Esophagus squamous epithelium (tissue), 4 donors: ENCODE measurements at regions not wholly inside any gene's neighbourhood (a gene's known extent, or its start where the extent isn't known, plus 50 kb on each side); places are given as distances from the start of the nearest gene placed in this dataset.

Source experiments
- POLR2A ChIP-seq, 4 donors: fragments of 450-650 bp; IDR thresholded peaks; one replicate each; pipeline ENCODE4 v1.6.1; 2017; ENCODE audit warnings: antibody characterized with exemption in 4 of 4, mild to moderate bottlenecking in 4 of 4, moderate library complexity in 3 of 4
- TF ChIP-seq, protein P1 (sequence below), 6 experiments: fragments of 450-650 bp in 4 of 6; fragments of 200-600 bp in 2 of 6; sonication (generic) in 2 of 6; IDR thresholded peaks; one replicate each; pipeline ENCODE4 v1.5.1; 2016 to 2019; ENCODE audit warnings: antibody characterized with exemption in 6 of 6, mild to moderate bottlenecking in 4 of 6, moderate library complexity in 4 of 6

DNA sequence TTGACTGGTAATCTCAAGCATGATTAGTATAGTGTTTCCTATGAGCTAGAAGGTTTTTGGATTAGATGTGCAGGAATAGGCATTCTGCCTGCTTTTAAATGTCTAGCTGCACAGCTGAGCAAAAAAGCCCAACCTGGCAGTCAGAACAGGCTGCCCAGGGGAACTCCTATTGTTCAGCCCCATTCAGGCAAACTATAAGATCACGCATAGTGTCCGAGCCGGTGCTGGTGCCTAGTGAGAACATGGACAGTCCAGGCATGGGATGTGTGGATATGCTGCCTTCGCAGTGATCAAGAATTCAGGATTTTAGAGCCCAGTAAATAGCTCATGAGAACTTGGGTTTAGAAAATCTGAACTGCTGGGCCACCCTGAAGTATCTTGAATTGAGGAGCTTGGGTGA is 348.8 kb downstream of the UTRN start:
- TF ChIP-seq, protein P1, sequence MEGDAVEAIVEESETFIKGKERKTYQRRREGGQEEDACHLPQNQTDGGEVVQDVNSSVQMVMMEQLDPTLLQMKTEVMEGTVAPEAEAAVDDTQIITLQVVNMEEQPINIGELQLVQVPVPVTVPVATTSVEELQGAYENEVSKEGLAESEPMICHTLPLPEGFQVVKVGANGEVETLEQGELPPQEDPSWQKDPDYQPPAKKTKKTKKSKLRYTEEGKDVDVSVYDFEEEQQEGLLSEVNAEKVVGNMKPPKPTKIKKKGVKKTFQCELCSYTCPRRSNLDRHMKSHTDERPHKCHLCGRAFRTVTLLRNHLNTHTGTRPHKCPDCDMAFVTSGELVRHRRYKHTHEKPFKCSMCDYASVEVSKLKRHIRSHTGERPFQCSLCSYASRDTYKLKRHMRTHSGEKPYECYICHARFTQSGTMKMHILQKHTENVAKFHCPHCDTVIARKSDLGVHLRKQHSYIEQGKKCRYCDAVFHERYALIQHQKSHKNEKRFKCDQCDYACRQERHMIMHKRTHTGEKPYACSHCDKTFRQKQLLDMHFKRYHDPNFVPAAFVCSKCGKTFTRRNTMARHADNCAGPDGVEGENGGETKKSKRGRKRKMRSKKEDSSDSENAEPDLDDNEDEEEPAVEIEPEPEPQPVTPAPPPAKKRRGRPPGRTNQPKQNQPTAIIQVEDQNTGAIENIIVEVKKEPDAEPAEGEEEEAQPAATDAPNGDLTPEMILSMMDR (IDR thresholded peaks at IDR 0.05), result no peak
- no peak for TF ChIP-seq POLR2A (IDR thresholded peaks at IDR 0.05)
